ENCODE measurements at regions not wholly inside any gene's neighbourhood (a gene's known extent, or its start where the extent isn't known, plus 50 kb on each side); places are given as distances from the start of the nearest gene placed in this dataset.
"Not testable (repeated sequence)": the region's sequence is repeated elsewhere in the genome, so short reads cannot be mapped to it uniquely, and the experiment has no call there.

GRCh38 chr7:68074242-68074641 is 1077.6 kb downstream of the TYW1 start:
- TF ChIP-seq, protein P1, sequence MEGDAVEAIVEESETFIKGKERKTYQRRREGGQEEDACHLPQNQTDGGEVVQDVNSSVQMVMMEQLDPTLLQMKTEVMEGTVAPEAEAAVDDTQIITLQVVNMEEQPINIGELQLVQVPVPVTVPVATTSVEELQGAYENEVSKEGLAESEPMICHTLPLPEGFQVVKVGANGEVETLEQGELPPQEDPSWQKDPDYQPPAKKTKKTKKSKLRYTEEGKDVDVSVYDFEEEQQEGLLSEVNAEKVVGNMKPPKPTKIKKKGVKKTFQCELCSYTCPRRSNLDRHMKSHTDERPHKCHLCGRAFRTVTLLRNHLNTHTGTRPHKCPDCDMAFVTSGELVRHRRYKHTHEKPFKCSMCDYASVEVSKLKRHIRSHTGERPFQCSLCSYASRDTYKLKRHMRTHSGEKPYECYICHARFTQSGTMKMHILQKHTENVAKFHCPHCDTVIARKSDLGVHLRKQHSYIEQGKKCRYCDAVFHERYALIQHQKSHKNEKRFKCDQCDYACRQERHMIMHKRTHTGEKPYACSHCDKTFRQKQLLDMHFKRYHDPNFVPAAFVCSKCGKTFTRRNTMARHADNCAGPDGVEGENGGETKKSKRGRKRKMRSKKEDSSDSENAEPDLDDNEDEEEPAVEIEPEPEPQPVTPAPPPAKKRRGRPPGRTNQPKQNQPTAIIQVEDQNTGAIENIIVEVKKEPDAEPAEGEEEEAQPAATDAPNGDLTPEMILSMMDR (IDR thresholded peaks at IDR 0.05; ENCODE audit: low read length, missing control alignments): no peak
- DNase-seq (ENCODE audit: low read depth): no peak
- H3K4me3 ChIP-seq (replicated peaks; ENCODE audit: low read depth, low read length): no peak overlapping the region

DNA sequence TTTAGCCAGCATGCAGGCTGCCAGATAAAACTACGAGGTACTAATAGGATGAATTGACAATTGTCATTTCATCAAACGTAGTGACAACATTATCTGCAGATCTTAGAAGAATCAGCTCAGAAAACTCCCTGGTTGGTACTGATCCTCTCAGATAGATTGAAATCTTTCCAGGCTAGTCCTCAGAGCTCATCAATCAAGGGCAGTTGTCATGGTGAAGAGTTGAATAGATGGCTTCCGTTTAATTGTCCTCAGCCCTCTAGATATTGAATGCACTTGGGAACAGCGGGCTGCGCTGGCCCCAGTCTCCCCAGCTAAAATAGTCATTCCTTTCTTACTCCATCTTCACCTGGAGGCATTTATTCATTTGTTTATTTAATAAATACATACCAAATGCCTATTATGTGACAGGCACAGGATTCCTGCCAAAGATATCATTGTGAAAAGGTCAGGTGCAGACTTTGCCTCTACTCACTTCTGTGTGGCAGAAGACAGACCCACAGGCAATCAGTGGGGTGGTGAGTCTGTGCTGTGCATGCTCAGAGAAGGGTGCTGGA is 1081.6 kb downstream of the TYW1 start:
- H3K4me3 ChIP-seq (replicated peaks; ENCODE audit: low read depth, low read length): no peak overlapping the region
- TF ChIP-seq, protein P1 (IDR thresholded peaks at IDR 0.05; ENCODE audit: low read length, missing control alignments): no peak
- DNase-seq (ENCODE audit: low read depth): no peak

GRCh38 chr7:68082066-68082960 is 1085.7 kb downstream of the TYW1 start:
- not testable (repeated sequence) for H3K4me3 ChIP-seq (replicated peaks; ENCODE audit: low read depth, low read length); DNase-seq (ENCODE audit: low read depth)

- DNase-seq (ENCODE audit: low read depth); H3K4me3 ChIP-seq (replicated peaks; ENCODE audit: low read depth, low read length): not testable (repeated sequence)
Observed at GRCh38 chr7:68082961-68083657, 1086.5 kb downstream of the TYW1 start.

DNA sequence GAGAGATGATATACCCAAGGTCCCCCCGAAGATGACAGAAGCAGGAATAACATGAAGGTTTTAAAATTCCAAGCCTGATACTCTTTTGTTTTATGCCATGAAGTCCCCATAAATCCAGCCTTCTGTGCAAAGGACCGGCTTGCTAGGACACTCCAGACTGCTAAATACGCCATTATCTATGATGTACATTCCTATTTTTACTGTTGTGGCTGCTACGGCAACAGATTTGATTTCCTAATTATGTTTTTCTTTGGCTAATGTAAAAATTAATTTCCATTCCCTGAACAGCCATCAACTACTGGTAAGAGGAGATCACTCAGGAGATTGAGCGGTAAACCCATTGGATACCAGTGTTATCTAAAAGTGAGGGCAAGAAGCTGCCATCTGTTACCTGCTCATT is 1090.8 kb downstream of the TYW1 start:
- no peak overlapping the region for H3K4me3 ChIP-seq (replicated peaks; ENCODE audit: low read depth, low read length)
- no peak for DNase-seq (ENCODE audit: low read depth)
- TF ChIP-seq, protein P1 (IDR thresholded peaks at IDR 0.05; ENCODE audit: low read length, missing control alignments): no peak

DNA sequence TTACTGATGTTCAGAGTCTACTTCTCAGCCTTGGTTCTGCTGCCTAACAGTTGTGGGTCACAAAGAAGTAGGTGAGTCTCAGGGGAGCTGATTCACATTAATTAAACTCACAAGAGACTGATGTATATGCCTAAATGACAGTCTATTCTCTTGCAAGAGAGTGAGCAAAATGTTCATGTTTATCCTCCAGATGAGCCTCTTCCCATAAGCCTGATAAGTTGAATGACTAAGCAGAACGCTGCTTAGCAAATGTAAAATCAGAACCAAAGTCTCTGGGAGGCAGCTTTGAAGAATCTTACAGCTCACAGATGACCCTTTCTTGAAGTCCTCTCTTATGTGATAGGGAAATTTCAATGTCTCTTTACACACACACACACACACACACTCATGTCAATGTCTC is 1092.2 kb downstream of the TYW1 start:
- TF ChIP-seq, protein P1 (IDR thresholded peaks at IDR 0.05; ENCODE audit: low read length, missing control alignments): no peak
- no peak for DNase-seq (ENCODE audit: low read depth)
- H3K4me3 ChIP-seq (replicated peaks; ENCODE audit: low read depth, low read length): no peak overlapping the region

- DNase-seq (ENCODE audit: low read depth): not testable (repeated sequence)
Observed at GRCh38 chr7:68090256-68090655, 1093.6 kb downstream of the TYW1 start.

DNA sequence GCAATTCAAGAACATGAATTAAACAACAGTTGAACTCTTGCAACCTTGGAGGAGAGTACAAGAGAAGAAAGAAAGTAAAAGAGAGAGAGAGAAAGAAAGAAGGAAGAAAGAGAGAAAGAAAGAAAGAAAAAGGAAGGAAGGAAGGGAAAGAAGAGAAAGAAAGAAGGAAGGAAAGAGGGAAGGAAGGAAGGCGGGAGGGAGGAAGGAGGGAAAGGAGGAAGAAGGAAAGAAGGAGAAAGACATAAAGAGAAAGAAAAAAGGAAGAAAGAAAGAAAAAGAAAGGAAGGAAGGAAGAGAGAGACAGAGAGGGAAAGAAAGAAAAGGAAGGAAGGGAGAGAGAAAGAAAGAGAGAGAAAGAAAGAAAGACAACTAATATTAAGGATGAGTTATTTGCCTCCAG is 1106.7 kb downstream of the TYW1 start:
- no peak overlapping the region for H3K4me3 ChIP-seq (replicated peaks; ENCODE audit: low read depth, low read length)
- no peak for DNase-seq (ENCODE audit: low read depth)
- TF ChIP-seq, protein P1 (IDR thresholded peaks at IDR 0.05; ENCODE audit: low read length, missing control alignments): no peak

More at GRCh38 chr7:68090256-68090655, 1093.6 kb downstream of the TYW1 start:
- not testable (repeated sequence) for H3K4me3 ChIP-seq (replicated peaks; ENCODE audit: low read depth, low read length)
